ENCODE measurements at regions not wholly inside any gene's neighbourhood (a gene's known extent, or its start where the extent isn't known, plus 50 kb on each side); places are given as distances from the start of the nearest gene placed in this dataset.

DNA sequence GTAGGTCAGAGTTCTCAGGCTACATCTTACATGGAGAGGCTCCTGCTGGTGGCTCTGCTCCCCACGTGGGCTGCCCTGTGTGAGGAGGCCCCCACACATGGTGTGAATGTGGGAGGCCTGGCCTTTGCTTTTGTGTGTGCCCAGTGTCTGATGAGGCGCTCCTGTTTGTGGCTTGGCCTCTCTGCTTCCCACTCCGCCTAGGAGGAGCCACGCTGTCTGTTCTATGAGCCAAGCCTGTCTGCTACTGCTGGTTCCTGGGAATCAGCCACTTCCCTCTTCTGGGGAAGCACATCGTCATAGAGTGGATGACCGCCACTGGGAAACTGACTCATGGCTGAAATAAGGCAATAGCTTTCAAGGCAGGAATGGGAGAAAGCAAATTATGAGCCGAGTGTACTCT is 87.1 kb downstream of the CYP26A1 start:
- TF ChIP-seq, protein P1, sequence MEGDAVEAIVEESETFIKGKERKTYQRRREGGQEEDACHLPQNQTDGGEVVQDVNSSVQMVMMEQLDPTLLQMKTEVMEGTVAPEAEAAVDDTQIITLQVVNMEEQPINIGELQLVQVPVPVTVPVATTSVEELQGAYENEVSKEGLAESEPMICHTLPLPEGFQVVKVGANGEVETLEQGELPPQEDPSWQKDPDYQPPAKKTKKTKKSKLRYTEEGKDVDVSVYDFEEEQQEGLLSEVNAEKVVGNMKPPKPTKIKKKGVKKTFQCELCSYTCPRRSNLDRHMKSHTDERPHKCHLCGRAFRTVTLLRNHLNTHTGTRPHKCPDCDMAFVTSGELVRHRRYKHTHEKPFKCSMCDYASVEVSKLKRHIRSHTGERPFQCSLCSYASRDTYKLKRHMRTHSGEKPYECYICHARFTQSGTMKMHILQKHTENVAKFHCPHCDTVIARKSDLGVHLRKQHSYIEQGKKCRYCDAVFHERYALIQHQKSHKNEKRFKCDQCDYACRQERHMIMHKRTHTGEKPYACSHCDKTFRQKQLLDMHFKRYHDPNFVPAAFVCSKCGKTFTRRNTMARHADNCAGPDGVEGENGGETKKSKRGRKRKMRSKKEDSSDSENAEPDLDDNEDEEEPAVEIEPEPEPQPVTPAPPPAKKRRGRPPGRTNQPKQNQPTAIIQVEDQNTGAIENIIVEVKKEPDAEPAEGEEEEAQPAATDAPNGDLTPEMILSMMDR (IDR thresholded peaks at IDR 0.05 in 2 of 3, conservative IDR thresholded peaks at IDR 0.05 in 1 of 3; ENCODE audit: borderline replicate concordance in 1 of 3, insufficient read depth in 1 of 3, low read depth in 2 of 3, low read length in 2 of 3), result no peak
- no peak for TF ChIP-seq EZH2 (IDR thresholded peaks at IDR 0.05)
- no peak for TF ChIP-seq POLR2A (IDR thresholded peaks at IDR 0.05; ENCODE audit: borderline replicate concordance, extremely low read depth, insufficient read depth, insufficient read length)
- no peak for TF ChIP-seq POLR2AphosphoS5 (IDR thresholded peaks at IDR 0.05; ENCODE audit: low read depth, low read length)
- TF ChIP-seq EGR1 (IDR thresholded peaks at IDR 0.05; ENCODE audit: low read depth), result no peak
- TF ChIP-seq, protein P2, sequence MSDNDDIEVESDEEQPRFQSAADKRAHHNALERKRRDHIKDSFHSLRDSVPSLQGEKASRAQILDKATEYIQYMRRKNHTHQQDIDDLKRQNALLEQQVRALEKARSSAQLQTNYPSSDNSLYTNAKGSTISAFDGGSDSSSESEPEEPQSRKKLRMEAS (IDR thresholded peaks at IDR 0.05), result no peak

All from HCT116 (cell line).